ENCODE measurements at regions not wholly inside any gene's neighbourhood (a gene's known extent, or its start where the extent isn't known, plus 50 kb on each side); places are given as distances from the start of the nearest gene placed in this dataset.

- TF ChIP-seq PRDM4 (tag by site-specific recombination; IDR thresholded peaks at IDR 0.05), result no peak
- TF ChIP-seq ZFP37 (tag by site-specific recombination; IDR thresholded peaks at IDR 0.05), result no peak
- TF ChIP-seq ZNF19 (tag by site-specific recombination; IDR thresholded peaks at IDR 0.05; ENCODE audit: low read depth), result no peak
- TF ChIP-seq ZNF157 (tag by site-specific recombination; IDR thresholded peaks at IDR 0.05), result no peak
- TF ChIP-seq ZNF148 (tag by site-specific recombination; IDR thresholded peaks at IDR 0.05; ENCODE audit: borderline replicate concordance), result no peak
- no peak for TF ChIP-seq SCRT2 (tag by site-specific recombination; IDR thresholded peaks at IDR 0.05)
- no peak for TF ChIP-seq ZNF664 (tag by site-specific recombination; IDR thresholded peaks at IDR 0.05)
- no peak for TF ChIP-seq ZNF76 (tag by site-specific recombination; IDR thresholded peaks at IDR 0.05; ENCODE audit: borderline replicate concordance, low read depth)
Measured at GRCh38 chr10:1874533-1874932, 137.2 kb upstream of the ADARB2 start (continued).

- Histone ChIP-seq H3K36me3 (ENCODE audit: control insufficient read depth in 2 of 2, insufficient read depth in 1 of 2, low read length in 2 of 2) (no peaks in the 10 kb centered on the region), H3K9me3 (ENCODE audit: control insufficient read depth, insufficient read depth, low read depth, low read length) (no peaks in the 10 kb centered on the region), H3K4me1 (ENCODE audit: control insufficient read depth, insufficient read depth, low read length) (no peaks in the 10 kb centered on the region), H3K27ac (ENCODE audit: extremely low read depth, low read depth, low read length) (no peak overlapping the region), H3K4me3 (ENCODE audit: low read depth, low read length) (no peak overlapping the region)
- POLR2A ChIA-PET, result no interaction called here
- CTCF ChIA-PET, result no interaction called here
- no peak for TF ChIP-seq SALL2 (tag by site-specific recombination; IDR thresholded peaks at IDR 0.05; ENCODE audit: borderline replicate concordance)
- TF ChIP-seq ZNF18 (tag by site-specific recombination; IDR thresholded peaks at IDR 0.05), result no peak
- no peak for TF ChIP-seq ZNF398 (tag by site-specific recombination; IDR thresholded peaks at IDR 0.05)
- TF ChIP-seq ZNF555 (tag by site-specific recombination; conservative IDR thresholded peaks at IDR 0.05), result no peak
- no peak for TF ChIP-seq ZNF280D (tag by site-specific recombination; IDR thresholded peaks at IDR 0.05)
- TF ChIP-seq ZNF184 (tag by site-specific recombination; IDR thresholded peaks at IDR 0.05), result no peak
- no peak for TF ChIP-seq ZNF174 (tag by site-specific recombination; IDR thresholded peaks at IDR 0.05)
- no peak for TF ChIP-seq SP3 (tag by site-specific recombination; IDR thresholded peaks at IDR 0.05)
- TF ChIP-seq ZNF274 (IDR thresholded peaks at IDR 0.05; ENCODE audit: low read length), result no peak
- TF ChIP-seq ZNF274 (tag by site-specific recombination; IDR thresholded peaks at IDR 0.05; ENCODE audit: borderline replicate concordance), result no peak
- no peak for TF ChIP-seq ZNF433 (tag by site-specific recombination; IDR thresholded peaks at IDR 0.05; ENCODE audit: low read depth)
- TF ChIP-seq GLIS2 (tag by site-specific recombination; IDR thresholded peaks at IDR 0.05), result no peak
- no peak for TF ChIP-seq ZNF132 (tag by site-specific recombination; IDR thresholded peaks at IDR 0.05; ENCODE audit: borderline replicate concordance)
Measured at GRCh38 chr10:1873661-1874315, 136.5 kb upstream of the ADARB2 start.
